ENCODE measurements at regions not wholly inside any gene's neighbourhood (a gene's known extent, or its start where the extent isn't known, plus 50 kb on each side); places are given as distances from the start of the nearest gene placed in this dataset.

DNA sequence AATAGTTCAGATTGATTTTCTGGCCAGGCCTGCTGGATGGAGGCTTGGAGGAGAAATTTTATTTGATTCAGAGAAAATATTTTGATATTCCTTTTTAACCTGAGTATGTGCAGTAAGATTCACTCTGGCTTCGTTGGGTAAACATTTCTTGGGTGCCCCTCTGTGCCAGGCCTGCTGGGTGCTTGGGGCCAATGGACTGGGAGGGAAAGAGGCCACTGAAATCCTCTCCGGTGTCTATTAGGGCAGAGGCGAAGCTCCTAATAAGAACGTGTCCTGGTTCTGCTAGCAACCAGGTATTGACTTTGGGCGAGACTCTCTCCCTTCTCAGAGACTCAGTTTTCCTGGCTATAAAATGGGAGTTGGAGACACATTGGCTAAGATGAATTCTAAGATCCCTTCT, 122.5 kb downstream of the CYLD start:
- DNase-seq = no peak

DNA sequence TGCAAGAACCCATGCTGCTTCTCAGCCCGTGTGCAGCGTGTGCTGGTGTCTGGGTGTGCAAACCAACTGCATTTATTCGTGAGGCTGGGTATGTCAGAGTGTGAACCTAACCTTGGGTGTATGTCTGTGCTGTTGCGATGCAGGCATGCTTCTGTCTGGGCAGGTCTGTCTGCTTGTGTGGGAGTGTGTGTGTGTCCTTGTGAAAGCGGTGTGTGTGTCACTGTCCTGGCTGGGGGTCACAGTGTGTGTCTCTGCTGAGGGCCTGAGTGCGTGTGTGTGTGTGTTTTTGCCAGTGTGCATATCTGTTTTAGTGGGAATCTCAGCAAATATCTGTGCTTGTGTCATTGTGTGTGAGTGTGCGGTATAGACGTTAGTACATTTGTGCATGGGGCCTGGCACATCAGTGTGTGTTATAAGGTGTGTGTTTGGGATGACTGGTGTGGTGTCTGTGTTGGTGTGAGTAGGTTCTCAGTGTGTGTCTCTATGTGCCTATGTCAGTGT, 121.8 kb downstream of the CYLD start:
- no peak for DNase-seq

DNA sequence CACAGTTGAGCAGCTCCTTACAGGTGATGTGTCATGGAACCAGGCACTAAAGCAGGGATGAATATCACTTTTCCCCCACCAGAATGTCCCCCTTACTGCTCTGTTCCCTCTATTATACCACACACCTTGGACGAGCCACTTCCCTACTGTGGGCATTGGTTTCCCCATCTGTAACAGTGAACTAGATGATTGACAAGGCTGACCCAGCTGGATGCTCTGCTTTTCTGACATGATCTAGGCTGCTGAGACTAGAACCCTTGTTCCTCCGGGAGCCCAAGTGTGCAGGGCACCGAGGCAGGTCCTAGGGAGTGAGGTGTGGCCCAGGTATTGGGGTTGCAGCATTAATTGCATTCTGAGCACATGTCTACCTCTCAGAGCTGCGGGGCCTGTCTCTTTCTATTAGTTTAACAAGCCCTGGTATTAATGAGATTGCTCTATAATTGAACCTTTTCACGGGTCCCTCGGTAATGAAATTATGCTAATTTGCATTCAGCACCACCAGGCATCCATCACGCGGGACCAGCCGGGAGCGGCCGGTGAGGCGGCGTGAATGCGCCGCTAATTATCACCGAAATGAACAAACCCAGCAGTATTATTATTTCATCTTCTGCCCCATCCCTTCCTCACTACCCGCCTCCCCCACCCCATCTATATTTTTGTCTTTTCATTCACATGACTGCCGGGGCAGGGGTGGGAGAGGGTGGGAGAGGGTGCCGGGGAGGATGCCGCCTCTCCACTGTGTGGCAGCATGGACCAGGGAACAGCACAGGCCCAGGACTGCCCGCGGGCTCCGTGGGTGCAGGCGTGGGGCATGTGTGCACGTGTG, 121.1 kb downstream of the CYLD start:
- DNase-seq = no peak

DNA sequence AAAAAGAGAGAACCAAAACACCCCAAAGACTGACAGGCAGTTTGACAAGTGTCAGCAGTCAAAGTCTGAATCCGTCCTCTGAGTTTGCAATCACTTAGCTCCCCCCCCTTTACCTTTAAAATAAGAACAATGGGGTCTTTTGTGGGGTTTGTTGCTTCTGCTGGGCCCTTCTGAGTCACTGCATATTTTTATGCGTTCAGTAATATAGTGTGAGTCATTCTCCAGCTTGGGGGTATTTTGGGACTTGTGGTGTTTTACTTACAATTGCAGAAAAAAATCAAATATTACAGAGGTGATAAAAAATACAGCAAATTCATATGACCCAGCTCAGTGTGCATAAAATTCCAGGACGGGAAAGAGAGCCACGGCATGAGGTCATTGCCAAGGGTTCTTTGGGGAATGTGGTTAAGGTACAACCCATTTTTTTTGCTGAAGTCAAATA, 120.1 kb downstream of the CYLD start:
- no peak for DNase-seq

DNA sequence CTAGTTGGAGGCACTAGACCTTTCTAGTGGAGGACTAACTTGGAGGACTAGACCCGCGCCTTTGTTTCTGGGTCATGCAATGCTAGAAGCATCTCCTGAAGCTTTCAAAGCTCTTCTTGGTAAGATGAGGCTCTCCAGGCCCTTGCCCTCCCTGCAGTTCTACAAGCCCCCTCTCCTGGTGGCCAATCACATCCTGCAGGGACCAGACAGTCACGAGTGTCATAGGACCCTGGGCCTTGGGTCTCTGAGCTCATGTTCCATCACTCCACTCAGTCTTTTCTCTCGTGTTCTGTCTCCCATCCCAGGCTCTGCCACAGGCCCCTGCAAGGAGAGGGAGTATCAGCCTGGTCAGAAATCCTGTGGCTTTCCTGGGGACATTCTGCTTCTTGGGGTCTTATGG, 119.6 kb downstream of the CYLD start:
- DNase-seq = no peak

DNA sequence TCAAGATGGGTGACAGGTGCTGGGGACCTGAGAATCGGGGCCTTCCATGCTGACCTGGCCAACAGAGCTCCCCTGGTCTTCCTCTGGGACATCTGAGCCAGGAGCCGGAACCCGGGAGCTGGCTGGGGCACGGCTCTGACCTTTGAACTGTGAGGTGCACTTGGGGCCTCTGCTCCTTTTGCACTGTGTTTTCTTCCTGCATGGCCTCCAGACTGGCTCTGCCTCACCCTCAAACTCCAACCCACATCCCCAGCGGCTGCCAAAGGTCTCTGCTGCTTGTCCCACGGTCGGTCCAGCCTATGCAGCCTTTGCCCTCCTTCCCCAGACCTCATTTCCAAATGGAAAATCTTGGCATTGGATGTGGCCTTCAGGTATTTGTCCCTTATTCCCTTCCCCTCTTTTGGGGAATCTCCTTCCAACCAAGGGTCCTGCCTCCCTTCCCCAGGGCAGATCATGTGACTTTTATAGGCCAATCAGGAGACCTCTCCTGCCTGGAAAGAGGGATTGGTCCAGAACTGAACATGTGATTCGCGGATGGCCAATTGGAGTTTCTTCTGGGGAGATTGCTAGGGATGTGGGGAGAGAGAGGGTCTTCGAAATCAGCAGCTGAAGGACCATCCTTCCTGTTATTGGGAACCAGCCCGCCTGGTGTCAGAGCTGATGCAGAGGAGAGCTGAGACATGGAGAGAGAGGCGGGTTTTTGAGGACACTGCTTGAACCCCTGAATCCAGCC, 117.9 kb downstream of the CYLD start:
- no peak for DNase-seq

DNA sequence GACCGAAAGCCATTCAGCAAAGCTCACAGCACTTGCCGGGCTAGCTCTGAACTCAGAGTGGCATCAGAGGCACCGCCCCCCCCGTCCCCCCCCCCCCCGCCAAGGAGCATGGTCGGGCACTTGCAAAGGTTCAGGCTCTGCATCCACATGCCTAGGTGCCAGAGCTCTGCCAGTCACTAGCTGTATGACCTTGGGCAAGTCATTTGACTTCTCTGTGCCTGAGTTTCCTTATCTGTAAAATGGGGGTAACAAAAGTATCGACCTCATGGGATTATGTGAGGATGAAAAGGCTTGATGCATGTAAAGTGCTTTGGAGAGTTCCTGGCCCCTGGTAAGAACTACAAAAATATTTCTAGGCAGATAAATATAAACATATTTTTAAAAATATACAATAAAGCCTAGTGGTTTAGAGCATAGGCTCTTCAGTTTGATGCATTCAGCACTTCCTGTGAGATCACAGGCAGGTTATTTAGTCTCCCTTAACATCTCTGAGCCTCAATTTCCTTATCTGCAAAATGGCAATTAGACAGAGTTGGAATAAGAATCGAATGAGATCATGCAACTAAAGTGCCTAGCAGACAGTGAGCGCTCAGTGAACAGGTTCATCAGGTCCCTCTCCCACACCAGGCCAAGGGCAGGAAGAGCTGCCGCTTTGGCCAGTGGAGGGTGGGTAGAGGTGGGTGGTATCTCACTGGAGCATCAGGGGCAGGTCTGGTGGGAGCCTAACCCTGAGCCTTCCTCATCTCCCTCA, 117.2 kb downstream of the CYLD start:
- DNase-seq = no peak

DNA sequence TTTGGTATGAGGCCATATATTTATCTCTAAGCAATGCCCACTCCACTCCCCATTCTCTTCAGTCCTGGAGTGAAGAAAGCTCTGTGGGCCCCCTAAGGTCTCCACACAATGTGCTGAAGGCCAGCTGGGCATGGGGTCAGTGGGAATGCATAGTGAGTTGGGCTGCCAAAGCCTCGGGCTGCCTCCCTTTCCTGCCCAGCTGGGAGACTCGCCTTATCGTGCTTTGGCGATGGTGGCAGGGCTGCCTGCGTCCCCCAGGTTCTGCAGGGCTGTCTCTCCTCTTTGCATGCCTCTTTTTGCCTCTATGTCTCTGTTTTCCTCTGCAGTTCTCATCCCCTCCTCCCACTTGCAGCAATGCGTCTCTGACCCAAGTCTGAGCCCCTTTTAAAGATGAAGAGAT, 116.5 kb downstream of the CYLD start:
- DNase-seq = no peak

DNA sequence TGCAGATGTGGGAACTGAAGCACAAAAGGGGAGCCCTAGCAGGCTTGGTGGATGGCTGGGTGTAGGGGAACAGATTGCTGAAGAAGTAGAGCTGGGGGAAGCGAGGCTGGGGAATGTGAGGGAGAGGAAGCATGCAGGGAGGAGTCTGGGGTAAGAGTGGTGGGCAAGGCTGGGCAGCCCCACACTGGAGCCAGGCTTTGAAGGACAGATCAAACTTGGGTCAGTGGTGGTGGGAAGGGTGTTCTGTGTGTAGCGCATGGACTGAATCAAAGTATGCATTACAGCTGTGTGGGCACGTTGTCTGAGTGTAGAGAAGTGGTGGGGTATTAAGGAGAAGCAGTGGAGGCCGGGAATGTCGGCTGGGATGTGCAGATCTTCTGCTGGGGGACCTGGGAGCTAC, 116.0 kb downstream of the CYLD start:
- no peak for DNase-seq

DNA sequence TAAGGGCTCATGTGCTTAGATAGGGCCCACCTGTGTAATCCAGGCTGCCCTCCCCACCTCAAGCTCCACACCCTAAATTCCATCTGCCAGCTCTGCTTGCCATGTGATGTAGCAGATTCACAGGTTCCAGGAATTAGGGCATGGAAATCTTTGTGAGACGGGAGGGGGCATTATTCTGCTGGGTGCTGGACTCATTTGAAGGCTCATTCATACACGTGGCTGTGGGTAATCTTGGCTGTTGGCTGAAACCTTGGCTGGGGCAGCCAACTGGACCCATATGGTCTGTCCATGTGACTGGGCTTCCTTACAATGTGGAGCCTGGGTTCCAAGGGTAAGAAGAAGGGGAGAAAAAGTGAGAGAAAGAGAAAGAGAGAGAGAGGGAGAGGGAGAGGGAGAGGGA, 115.1 kb downstream of the CYLD start:
- DNase-seq = no peak

DNA sequence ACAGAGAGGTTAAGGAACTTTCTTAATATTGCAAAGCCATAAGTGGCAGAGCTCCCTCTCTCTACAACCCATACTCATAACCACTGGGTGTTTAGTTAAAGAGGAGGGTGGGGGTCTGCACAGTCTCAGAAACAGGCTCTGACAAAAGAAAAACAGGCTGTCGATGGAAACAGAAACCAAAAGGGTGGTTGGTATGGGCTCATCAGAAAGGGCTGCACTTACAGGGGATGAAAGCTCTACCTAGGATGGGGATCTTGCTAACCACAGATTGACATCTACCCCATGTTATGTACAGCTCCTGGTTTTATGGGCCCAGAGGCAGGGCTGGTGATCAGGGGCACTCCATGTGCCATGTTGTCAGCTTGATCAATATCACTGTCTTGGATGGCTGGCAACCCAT, 111.4 kb downstream of the CYLD start:
- DNase-seq = no peak
